ENCODE measurements at regions not wholly inside any gene's neighbourhood (a gene's known extent, or its start where the extent isn't known, plus 50 kb on each side); places are given as distances from the start of the nearest gene placed in this dataset.

- no peak for DNase-seq
Observed at GRCh38 chr5:23001120-23001519, 148.0 kb upstream of the CDH12 start.

DNA sequence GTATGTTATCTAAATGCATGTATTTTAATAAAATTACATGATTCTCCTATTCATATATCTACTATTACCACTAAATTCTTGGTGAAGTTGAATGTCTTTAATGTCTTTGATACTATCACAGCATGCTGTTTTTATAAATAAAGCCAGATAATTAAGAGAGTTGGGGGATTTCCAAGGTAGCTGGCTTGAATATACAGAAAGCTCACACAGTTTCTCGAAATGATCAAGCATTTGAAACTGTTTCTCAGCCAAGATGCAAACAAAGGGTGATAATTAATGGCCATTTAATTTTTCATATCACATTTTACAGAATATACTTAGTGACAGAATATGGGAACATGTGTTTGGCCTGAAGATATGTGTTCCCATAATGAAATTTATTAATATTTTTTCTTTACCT, 145.6 kb upstream of the CDH12 start:
- DNase-seq, result no peak

- DNase-seq, result no peak
Observed at GRCh38 chr5:22998362-22998761, 145.2 kb upstream of the CDH12 start.

GRCh38 chr5:22988937-22989336, 135.8 kb upstream of the CDH12 start:
- no peak for DNase-seq

DNA sequence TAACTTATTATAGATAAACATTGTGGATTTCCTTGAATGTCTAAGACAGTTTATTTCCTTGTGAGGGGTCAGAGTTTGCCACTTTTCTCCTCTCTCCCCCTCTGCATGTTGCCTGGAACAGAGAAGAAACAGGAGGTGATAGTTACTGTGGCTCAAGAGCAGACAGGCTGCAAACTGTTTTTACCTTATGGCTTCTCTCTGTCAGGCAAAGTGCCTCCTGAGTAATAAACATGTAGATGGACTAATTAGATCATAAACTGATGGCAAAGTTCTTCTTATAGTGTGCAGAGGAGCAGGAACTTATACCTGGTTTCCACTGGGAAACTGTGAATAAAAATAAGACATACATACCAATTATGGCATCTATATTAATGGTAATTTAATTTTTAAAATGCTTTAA, 133.1 kb upstream of the CDH12 start:
- no peak for DNase-seq

- no peak for DNase-seq
Observed at GRCh38 chr5:22985446-22985845, 132.3 kb upstream of the CDH12 start.

DNA sequence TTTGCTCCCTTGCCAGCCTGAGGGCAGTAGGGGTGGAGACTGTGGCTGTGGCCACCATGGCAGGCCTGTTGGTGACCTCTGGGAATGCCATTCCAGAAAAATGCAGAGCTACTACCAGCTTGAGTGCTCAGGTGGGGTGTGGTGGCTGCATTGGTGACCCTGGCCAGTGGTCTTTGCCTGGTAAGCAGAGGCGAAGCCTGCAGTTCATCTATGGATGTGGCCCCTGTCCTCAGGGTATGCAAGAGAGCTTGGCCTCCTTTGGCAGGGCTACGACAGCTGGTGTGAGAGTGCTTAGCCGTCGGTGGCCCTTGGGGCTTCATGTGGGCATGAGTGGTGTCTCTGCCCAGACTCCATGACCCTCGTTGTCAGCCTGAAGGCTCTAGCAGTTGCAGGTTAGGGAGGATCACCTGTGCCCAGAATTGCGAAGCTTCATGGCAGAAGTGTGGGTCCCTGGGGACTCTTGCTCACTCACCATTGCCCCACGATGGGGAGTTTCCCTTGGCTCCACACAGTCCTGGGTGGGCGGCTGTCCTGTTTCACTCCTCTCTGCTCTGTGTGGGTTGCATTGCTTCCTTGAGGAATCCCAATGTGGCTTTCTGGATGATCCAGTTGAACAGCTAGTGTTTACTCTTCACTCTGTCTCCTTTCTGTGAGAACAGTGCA, 117.9 kb upstream of the CDH12 start:
- no peak for DNase-seq

- no peak for DNase-seq
Observed at GRCh38 chr5:22970491-22970890, 117.3 kb upstream of the CDH12 start.

DNA sequence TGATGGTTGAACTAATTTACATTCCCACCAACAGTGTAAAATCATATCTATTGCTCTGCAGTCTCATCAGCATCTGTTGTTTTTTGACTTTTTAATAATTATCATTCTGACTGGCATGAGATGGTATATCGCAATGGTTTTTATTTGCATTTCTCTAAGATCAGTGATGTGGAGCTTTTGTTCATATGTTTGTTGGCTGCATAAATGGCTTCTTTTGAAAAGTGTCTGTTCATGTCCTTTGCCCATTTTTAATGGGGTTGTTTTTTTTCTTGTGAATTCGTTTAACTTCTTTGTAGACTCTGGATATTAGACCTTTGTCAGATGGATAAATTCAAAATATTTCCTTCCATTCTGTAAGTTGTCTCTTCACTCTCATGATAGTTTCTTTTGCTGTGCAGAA, 115.2 kb upstream of the CDH12 start:
- DNase-seq, result no peak

- DNase-seq, result no peak
Observed at GRCh38 chr5:22965960-22966359, 112.8 kb upstream of the CDH12 start.

GRCh38 chr5:22964632-22965031, 111.5 kb upstream of the CDH12 start:
- no peak for DNase-seq

GRCh38 chr5:22958462-22959262, 105.5 kb upstream of the CDH12 start:
- DNase-seq, result no peak

DNA sequence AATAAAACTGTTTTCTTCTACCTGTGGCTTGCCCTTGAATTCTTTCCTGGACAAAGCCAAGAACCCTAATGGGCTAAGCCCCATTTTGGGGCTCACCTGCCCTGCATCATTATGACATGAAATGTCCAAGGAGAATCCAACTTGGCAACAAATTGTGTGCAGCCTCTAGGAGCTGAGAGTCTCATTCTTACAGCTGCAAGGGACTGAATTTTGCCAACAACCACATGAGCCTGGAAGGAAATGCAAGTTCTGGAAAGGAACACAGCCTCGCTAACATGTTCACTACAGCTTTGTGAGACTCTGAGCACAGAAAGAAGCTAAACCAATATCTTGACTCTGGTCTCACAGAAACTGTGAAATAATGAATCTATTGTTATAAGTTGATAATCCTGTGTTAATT, 94.8 kb upstream of the CDH12 start:
- DNase-seq, result no peak

DNA sequence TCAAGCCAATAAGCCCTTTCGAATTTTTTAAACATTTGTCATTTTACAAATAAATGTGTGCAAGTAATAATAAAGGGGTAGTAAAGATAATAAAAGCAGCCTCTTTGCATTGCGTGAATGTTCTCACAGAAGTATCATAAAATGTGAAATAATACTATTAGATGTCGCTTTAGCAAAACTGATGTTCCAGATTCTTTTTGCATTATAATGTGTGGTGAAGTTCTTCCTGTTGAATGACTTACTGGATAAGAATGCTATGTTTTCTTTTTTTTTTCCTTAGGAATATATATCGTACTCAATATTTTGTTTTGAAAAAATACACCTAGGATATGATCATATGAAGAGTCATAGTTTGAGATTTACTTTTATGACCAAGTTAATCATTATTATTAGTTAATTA, 85.2 kb upstream of the CDH12 start:
- DNase-seq, result no peak

DNA sequence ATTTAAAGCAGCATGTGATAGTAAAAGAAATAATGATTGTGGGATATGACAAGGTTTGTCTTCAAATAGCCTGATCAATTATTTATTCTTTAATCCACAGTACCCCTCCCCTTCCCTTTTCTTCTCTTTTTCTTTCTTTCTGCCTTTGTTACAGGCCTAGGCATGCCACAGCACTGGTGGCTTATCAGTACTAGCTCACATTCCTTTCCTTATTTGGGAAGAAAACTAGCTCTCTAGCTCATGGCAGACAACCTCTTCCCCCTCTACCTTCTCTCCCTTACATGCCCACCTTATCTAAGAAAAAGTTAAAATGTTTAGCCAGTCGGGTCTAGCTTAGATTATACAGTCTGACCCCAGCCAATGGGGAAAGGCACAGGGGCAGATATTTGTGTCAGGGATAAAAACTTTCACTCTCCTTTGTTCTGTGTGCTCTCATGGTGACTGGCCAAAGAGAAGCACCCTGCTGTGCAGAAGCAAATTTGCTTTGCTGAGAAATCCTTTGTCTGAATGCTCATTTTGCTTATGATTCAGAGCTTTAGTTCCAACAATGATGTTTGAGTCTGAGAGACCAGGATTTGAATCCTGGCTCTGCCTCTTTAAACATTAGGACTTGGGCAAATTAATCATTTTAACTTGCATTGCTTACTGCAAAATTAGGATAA, 75.8 kb upstream of the CDH12 start:
- no peak for DNase-seq

DNA sequence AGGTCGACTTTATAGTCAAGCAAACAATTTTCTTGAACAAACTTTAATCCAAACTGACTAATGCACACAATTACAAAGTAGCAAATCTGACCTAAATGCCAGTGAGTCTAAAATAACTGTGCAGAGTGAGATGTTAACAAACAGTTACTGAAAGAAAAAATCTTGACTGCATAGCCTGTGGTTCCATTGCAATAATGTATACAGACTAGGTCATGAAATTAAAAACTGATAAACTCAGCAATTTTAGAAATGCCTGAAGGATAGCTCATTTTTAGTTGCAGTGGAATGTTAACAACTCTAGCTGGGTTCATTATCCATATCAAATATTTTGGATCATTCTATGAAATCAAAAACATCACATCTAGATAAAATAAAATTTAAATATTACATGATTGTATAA, 73.4 kb upstream of the CDH12 start:
- DNase-seq, result no peak

- no peak for DNase-seq
Observed at GRCh38 chr5:22918511-22918910, 65.4 kb upstream of the CDH12 start.

DNA sequence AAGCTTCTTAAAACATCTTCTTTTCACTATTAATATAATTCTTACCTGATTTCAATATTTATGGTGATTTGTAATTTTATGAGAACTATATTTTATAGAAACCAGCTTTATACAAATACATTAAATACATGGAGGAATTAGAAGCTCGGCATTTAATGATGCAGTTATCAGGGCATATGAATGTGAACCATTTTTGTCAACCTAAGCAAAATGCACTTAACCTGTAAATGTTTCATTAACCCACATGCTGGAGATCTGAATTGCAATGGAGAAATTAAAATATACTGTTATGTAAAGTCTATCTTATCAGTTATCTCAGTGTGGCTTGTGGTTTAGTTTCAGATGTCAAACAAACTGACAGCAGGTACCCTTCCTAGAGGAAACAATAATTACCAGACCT, 63.2 kb upstream of the CDH12 start:
- no peak for DNase-seq

DNA sequence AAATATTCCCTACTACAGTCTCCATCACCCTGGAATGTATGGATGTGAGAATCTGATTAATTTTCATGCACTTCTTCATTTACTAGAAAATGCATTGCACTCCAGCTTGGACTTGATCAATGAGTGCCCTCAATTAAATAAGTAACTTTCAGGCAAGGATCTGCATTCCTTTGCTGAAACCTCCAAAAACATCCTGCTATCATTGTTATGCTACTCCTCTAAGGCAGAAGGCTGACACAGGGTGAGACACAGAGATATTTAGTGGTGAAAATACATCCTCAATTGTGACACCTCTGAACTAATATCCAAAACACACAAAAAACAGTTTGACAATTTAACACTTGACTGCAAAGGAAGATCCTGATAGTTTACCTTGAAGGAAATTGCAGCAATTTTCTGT, 57.9 kb upstream of the CDH12 start:
- DNase-seq, result no peak

GRCh38 chr5:22910523-22910922, 57.4 kb upstream of the CDH12 start:
- DNase-seq, result no peak

GRCh38 chr5:22908586-22908985, 55.4 kb upstream of the CDH12 start:
- DNase-seq, result no peak

- DNase-seq, result no peak
Observed at GRCh38 chr5:22908129-22908528, 55.0 kb upstream of the CDH12 start.
